ENCODE measurements at regions not wholly inside any gene's neighbourhood (a gene's known extent, or its start where the extent isn't known, plus 50 kb on each side); places are given as distances from the start of the nearest gene placed in this dataset.
"Not testable (repeated sequence)": the region's sequence is repeated elsewhere in the genome, so short reads cannot be mapped to it uniquely, and the experiment has no call there.

DNA sequence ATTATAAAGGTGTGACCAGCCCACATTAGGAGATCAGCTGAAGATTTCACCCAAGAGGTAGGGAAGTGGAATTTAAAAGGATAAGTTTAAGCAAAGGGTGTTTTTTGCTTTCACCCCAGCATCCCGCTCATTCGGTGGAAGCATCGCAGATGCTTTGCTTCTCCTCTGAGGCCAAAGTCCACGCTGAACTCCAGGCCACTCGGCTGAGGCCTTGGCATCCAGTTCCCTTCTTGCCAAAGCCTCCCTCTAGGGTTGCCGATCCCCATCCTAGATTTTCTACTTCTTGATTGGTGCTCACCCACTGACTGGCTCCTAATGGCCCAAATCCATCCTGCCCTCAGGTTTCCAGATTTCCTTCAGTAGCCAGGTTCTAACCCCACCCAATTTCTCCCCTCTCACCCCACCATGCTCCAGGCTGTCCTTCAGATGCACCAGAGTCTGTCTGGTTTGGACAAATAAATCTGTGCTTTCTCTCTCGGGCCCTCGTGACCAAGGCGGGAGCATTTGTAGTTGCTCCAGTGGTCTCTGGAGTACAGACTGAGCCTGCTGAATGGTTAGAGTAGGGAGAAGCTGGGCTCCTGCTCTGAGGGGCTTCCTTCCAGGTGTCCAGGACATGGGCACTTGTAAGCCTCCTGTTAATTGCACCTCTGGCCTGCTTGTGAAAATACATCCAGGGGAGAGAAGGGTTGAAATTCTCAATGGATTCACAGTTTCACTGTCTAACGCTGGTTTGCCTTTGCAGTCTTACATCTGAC lies 193.2 kb downstream of the C1orf94 start:
- no peak for DNase-seq (ENCODE audit: low spot score)

DNA sequence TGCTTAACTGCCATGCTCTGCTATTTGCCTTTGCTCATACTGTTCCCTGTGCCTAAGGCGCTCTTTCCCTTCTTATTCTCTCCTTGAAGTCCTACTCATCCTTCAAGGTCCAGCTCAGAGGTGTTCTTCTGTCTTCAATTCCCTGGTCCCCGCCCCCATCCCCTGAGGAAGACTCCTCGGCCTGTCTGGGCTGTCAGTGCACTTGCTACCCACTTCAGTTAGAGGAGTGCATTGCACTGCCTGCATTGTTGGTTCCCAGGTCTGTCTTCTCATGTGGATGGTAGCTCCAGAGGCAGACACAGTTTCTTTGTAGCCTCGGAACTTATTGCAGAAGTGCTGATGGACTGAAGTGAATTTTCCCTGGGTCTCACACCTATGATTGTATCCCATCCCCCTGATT lies 194.0 kb downstream of the C1orf94 start:
- no peak for DNase-seq (ENCODE audit: low spot score)

DNA sequence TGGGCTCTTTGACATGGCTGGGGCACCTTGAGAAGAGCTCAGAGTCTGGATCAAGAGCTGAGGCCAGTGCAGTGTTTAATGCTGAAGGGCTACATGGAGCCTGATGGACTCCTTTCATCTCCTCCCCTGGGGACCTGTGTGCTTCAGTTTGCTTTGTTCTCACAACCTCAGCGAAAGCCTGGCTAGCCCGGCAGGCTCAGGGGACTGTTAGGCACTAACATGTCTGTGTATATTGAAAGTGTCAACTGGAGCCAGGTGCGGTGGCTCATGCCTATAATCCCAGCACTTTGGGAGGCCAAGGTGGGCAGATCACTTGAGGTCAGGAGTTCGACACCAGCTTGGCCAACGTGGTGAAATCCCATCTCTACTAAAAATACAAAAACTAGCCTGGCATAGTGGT lies 194.5 kb downstream of the C1orf94 start:
- DNase-seq (ENCODE audit: low spot score) = not testable (repeated sequence)

DNA sequence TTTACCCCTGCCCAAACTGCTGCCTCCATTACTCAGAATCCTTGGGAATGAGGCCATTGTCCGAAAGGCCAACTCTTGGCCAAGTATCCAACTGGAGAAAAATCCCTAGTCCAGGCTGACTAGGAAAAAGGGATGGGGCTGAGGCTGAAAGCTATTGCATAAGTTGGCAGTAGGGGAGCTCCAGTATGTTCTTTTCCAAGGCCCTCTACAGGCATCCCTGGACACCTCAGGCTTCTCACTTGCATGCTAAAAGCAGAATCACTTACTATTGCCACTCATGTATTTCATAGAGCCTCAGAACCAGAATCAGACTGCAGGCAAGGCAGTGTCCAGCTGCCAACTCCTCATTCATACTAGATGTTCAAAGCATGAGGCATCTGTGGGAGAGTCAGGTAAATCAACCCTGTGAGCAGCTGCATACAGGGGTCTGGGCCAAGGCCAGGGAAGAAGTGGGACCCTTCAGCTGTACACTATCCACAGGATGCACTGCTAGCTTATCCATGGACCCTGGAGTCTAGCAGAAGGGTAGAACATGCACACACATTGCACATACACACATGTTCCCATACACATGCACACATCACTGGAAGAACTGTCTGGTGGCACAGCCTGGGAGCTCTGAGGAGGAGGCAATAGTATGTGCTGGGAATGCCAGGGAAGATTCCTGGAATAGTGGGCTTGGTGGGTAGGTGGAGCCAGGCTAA lies 195.3 kb downstream of the C1orf94 start:
- no peak for DNase-seq (ENCODE audit: low spot score)

DNA sequence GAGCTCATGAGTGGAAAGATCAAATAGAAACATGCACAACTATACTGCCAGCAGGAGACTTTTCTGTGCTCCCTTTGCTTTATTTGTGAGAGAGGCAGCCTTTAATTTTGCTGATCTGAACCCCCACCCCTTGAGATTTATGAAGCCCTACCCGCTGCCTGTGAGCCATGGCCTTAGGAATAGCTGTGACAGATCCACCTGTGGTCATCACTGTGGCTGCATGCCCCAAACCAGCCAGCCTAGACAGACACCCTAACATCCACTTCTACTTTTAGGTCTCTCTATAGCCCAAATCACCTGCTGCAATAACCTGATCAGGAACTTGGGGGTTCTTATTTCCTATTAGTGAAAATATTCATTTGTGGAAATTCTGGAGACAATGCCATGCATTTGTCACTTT lies 196.2 kb downstream of the C1orf94 start:
- DNase-seq (ENCODE audit: low spot score) = no peak

DNA sequence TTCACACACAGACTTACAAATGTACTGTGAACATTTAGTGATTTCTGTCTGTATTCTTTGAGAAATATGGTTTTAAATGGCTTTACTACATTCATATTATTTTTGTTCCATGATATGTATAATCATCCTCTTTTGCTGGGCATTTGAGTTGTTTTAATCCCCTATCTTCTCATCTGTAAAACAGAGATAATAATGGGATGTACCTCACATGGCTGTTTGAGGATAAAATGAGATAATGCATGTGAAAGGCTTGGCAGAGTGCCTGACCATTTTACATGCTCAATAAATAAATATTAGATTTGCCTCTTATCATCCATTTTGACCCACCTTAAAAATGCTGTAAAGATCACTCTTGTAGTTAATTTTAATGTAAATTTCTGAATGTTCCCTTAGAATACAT lies 197.2 kb downstream of the C1orf94 start:
- no peak for DNase-seq (ENCODE audit: low spot score)

DNA sequence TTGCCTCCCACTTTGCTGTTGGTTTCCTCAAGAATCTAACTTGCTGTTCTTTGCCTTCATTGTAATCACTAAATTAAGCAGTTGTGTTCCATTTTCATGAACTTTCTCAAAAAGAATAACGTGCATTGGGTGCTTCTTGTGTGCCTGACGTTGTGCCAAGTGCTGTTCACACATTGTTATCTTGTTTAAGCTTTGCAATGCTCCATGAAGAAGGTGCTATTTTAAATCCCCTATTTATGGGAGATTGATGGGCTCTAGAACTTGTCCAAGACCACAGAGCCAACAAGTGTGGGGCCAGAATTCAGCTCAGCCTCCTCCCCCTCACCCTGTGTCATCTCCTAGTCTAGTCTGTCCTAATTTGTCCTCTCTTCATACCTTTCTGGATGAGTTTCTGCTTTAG lies 199.8 kb downstream of the C1orf94 start:
- DNase-seq (ENCODE audit: low spot score) = no peak

DNA sequence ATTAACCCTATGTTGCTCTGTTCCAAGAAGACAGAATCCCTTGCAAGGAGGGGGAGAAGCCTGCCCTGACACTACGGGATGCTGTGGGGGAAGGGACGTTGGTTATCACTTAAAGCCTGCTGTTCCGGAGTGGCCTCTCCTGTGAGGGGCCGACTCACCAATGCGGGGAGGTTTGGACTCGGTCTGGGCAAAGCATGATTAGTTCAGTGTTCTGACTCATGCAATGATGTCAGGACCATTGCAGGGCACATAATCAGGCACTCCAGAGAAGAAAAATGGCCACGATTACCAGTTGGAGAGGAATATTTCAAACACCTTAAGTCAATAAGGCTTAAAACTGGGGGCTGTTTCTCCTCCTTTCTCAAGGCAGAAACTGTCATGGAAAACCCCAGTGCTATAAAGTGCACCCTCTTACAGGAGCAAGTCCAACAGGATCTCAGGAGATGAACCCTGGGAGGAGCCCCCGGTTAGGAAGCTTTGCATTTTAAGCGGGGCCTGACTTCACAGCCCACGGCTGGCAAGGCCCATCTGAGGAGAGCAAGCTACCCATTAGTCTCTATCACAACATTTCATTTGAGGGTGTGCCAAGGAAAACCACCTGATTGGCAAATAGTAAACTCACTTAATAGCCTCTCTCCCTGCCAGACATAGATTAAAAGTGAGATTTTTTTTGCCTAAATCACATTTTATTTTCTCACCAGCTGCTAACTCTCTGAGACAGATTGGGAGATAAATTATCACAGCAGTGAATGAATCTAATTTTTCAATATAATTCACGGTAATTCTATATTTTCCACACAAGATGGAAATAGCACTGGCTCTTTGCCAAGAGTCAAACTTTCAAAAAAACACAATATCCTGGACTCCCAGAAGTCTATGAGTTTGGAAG lies 202.5 kb downstream of the C1orf94 start:
- peak; percentile 68 for DNase-seq (ENCODE audit: low spot score)

DNA sequence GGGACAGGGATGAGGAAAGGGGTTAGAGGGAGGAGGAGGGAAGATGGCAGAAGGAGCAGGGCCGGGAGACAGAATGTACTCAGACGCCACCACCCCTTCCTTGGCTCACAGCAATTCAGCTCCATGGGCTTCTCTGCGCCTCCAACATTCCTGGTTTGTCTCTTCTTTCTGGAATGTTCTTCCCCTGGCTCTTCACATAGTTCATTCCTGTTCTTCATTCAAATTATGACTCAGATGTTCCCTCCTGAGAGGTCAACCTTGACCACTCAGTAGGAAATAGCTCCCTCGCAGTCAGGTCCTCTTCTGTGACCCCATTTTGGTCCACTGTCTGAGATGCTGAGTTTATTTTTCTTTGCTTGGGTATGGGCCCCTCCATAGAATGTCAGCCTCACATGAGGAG lies 203.2 kb downstream of the C1orf94 start:
- DNase-seq (ENCODE audit: low spot score) = peak; percentile 5

DNA sequence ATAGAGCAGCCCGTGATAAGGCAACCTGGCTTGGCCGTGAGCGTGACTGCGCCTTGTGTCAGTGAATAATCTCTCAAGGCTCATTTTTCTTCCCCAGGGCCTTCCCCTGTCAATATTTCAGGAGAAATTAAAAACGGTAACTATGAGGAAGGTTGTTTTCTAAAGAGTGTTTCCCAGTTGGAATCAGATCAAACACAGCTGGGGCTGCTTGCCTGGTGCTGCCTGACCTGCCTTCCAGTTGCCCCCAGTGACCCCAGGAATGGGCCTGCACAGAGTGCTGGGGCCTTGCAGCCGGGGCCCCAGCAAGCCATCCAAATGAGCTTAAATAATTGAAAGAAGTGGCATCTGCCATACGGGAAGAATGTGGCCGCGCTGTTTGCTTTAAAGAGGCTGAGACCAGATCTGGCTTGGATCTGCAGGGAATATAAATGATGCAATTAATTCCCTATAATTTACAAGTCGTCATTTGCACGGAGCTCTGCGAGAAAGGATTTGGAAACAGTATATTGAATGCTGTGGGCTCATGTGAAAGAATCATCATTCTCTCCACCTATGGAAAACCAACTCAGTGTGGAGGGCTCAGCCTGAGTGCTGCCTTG lies 203.9 kb downstream of the C1orf94 start:
- DNase-seq (ENCODE audit: low spot score) = no peak

DNA sequence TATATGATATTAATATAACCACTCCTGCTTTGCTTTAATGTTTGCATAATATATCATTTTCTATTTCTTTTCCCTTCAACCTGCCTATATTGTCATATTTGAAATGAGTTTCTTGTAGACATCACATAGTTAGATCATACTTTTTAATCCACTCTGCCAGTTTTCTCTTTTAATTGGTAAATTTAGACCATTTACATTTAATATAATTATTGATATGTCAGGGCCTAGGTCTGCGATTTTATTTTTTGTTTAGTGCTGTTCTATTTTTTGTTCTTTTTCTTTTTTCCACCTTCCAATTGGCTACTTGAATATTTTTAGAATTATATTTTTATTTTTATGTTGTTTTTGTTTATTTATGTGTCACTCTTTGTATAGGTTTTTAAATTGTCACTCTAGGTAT lies 213.3 kb downstream of the C1orf94 start:
- no peak for DNase-seq (ENCODE audit: low spot score)

DNA sequence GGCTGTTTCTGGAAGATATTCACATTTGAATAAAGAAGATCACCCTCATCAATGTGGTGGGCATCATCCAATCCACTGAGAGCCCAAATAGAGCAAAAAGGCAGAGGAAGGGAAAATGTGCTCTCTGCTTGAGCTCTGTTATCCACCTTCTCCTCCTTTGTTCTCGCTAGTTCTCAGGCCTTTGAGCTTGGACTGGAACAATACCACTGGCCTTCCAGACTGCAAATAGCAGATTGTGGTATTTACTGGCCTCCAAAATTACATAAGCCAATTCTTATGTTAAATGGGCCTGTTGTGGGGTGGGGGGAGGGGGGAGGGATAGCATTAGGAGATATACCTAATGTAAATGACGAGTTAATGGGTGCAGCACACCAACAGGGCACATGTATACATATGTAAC lies 219.3 kb downstream of the C1orf94 start:
- DNase-seq (ENCODE audit: low spot score) = no peak

DNA sequence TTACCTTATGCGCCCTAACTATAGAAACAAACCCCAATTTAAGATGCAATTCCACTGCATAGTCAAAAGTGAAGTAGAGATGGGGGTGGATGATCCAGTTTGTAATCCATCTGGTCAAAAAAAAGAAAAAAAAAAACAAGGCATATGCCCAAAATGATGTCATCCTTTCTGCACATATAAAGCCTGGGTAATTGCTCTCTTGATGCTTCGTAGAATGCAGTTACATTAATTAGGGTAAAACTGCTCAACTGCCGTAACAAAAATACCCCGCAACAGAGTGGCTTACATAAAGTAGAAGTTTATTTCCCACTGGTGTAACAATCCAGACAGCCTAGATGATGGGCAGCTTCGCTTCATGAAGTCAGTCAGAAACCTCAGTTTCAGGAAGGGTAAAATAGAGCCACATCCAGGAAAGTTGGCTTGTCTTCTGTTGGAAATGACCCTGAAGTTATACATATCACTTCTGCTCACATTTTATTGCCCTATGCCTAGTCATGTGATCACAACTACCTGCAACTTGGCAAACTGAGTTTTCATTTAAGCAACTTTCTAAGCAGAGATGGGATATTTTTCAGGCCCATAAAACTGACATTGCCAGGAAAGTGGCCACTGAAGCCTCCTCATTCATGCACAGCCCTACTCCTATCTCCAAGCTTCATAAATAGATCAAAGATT lies 221.7 kb downstream of the C1orf94 start:
- no peak for DNase-seq (ENCODE audit: low spot score)

DNA sequence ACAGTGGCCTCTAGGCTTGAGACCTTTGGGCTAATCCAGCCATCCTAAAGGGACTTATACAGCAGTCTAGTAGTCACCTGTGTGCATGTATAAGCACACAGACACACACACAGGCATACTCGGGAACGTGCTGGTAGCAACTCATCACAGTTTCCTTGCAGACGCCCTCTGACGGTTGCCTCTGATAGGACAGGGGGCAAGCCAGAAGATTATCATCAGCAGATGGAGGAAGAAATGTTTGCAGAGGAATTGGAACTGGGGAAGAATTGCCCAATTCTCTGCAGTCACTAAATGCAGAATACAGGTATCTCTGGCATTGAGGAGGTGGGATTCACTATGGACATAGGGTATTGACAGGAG lies 222.2 kb downstream of the C1orf94 start:
- DNase-seq (ENCODE audit: low spot score) = no peak

DNA sequence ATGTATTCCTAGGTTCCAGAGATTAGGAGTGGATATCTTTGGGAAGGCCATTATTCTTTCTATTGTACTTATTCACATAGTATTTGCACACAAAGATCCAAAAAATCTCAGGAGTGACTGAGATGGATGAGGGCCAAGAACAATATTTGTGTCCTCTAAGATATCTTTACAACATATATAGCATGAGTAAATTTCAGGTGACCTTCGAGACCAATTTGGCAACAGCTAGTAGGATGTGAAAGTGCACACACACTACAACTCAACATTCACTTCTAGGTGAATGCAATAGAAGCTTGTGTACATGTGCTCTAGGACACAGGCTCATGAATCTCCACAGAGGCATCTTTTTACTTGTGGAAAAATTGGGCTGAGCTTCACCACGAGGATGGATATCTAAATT lies 224.0 kb downstream of the C1orf94 start:
- DNase-seq (ENCODE audit: low spot score) = no peak

DNA sequence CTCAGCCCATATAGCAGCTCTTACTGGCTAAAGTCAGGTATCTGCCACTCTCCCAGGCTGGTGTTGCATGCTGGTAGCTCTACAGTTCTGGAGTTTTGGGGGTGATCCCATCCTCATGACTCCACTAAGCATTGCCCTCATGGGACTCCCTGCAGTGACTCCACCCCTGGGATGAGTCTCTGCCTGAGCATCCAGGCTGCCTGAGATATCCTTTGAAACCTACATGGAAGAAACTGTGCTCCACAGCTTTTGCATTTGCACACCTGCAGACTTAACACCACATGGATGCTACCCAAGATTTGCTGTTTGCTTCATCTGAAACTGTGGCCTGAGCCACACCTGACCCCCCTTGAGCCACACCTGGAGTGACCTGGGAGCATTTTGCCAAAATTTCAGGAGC lies 226.4 kb downstream of the C1orf94 start:
- no peak for DNase-seq (ENCODE audit: low spot score)

DNA sequence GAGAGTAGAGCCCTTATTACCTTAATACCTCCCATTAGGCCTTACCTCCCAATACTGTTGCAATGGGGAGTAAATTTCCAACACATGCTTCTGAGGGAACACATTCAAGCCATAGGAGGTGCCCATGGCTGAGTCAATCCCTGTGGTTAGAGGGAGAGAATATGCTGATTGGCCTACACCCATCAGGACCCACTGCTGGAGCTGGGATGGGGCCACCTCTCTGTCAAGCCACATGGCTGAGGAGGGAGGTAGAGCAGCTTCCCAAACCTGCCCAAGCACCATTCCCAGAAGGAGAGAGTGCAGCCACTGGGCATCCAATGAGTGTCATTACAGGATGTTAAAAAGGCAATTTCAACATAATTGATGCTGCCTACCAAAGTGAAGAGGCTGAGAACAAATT lies 228.1 kb downstream of the C1orf94 start:
- no peak for DNase-seq (ENCODE audit: low spot score)

DNA sequence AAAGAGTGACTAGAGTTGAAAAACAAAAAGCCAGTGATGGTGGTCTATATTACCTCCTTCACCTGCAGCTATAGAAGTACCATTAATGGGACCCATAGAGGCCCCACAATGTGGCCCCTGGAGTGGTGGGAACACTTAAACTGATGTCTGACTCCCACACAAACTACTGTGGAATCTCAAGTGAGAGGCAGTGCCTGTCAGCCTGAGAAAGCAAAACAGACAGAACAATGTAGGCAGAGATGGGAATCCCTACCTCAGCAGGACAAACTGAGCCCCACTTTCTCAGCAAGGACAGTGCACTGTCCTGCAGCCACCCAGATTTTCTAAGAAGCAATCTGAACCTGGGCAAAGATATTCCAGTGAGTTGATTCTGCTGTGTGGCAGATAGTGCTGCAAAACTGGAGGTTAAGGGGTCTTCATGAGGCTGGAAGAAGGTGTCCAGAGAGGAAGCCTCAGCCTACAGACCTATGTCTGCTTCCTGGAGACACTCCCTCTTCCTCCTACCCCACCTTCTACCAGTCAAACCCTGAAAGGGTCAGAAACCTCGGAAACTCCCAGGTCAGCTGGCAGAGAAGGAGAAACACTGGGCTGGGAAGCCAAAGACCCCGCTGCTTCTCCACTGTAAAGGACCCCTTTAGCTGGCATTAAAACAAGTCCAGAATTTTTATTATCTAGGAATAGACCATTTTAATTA lies 228.7 kb downstream of the C1orf94 start:
- no peak for DNase-seq (ENCODE audit: low spot score)

DNA sequence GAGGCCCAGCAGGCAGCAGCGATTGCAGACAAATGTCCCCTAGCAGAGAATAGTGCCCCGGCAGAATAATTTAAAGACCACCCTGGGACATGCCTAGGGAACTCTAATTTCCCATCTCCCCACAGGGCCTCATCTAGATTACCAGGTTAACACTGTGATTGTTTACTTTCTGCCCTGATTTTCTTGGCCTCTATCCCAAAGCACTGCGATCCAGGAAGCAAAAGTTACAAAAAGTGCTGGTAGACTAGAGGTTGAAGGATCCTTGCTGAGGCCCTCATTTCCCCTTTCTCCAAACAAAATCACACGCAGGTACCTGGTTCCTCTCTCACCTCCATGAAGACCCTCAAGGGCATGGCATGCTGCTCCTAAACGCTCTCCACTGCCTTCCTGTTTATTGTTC lies 229.7 kb downstream of the C1orf94 start:
- no peak for DNase-seq (ENCODE audit: low spot score)

DNA sequence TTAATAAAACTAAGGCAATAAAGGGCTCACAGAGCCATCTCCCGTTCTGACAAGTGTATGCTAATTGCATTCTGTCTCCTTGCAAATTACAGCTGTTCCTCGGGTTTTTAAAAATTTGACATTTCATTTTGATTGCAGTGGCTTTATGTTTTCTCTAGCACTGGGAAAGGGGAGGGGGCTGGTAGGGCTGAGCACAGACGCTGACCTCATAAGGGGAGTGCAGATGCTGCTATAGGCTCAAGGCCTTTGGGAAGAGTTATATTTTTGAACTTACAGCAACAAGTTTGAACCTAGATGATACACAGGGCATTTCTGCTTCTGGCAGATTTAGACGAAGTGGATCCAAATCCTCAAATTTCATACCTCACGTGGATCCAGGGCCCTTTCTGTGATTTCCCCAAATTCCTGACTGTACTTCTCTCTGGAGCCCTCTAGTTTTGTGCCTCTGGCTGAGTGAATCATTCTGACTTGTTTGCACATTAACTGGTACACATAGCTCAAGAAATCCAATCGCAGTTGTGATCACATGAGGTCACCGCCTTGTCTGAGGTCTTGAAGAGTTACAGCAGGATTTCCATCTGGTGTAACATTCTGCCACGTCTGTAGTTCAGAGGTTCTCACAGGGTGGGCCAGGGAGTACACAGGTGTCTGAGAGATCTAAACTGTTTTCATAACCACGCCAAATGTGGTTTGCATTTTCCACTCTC lies 230.3 kb downstream of the C1orf94 start:
- DNase-seq (ENCODE audit: low spot score) = peak; percentile 31
